Caco-2 (cell line): ENCODE measurements at regions not wholly inside any gene's neighbourhood (a gene's known extent, or its start where the extent isn't known, plus 50 kb on each side); places are given as distances from the start of the nearest gene placed in this dataset.

Experiments used
- BruUV-seq: library from RNA; stranded (reverse); fragments of 400-500 nt; replicated peaks from 2 replicates; lab custom pipeline; 2021; lab: Mats Ljungman, UMichigan
- CTCF ChIA-PET: fragments of 300-600 bp; sonication (Branson Sonifier 250); formaldehyde crosslinking; loops from one replicate; lab custom pipeline; 2022; ENCODE audit warnings: antibody characterized with exemption; lab: Charles Lee
- POLR2A ChIA-PET: fragments of 300-600 bp; sonication (Branson Sonifier 250); formaldehyde crosslinking; loops from one replicate; lab custom pipeline; 2022; ENCODE audit warnings: antibody characterized with exemption; lab: Charles Lee
- DNase-seq, 2 experiments: peaks; one replicate each; pipeline versions ENCODE4 v3.0.0 to v3.0.0-alpha.2; 2020 to 2022
- H3K27me3 ChIP-seq: replicated peaks from 2 replicates; pipeline ENCODE4 v1.6.0; 2011; ENCODE audit warnings: low read length; ENCODE audit not compliant: control insufficient read depth, insufficient read depth
- H3K36me3 ChIP-seq: 2 replicates; pipeline ENCODE4 v1.5.1; 2011; ENCODE audit warnings: low read length; ENCODE audit not compliant: control insufficient read depth, insufficient read depth
- H3K4me1 ChIP-seq: fragments of 250-450 bp; sonication (Bioruptor Pico); 2 replicates; pipeline ENCODE4 v1.5.1; 2020; ENCODE audit warnings: mild to moderate bottlenecking
- H3K4me3 ChIP-seq: 2 replicates; pipeline ENCODE4 v1.5.1; 2011; ENCODE audit warnings: low read depth, mild to moderate bottlenecking, control low read depth, low read length
- H3K9me3 ChIP-seq: fragments of 250-450 bp; sonication (Bioruptor Pico); 2 replicates; pipeline ENCODE4 v1.5.1; 2020; ENCODE audit warnings: mild to moderate bottlenecking, moderate library complexity
- H3K27ac Mint-ChIP-seq: one replicate; pipeline ENCODE4 v1.8.0; 2022; ENCODE audit warnings: mixed read lengths; ENCODE audit not compliant: unreplicated experiment
- H3K27me3 Mint-ChIP-seq: one replicate; pipeline ENCODE4 v1.8.0; 2022; ENCODE audit warnings: mixed read lengths; ENCODE audit not compliant: insufficient read depth, unreplicated experiment
- H3K36me3 Mint-ChIP-seq: one replicate; pipeline ENCODE4 v1.8.0; 2022; ENCODE audit warnings: mild to moderate bottlenecking, mixed read lengths; ENCODE audit not compliant: insufficient read depth, unreplicated experiment
- H3K4me1 Mint-ChIP-seq: one replicate; pipeline ENCODE4 v1.8.0; 2022; ENCODE audit warnings: low read depth, mixed read lengths; ENCODE audit not compliant: unreplicated experiment
- H3K4me3 Mint-ChIP-seq: one replicate; pipeline ENCODE4 v1.8.0; 2022; ENCODE audit warnings: mild to moderate bottlenecking, moderate library complexity, mixed read lengths; ENCODE audit not compliant: unreplicated experiment
- H3K9me3 Mint-ChIP-seq: one replicate; pipeline ENCODE4 v1.8.0; 2022; ENCODE audit warnings: mixed read lengths; ENCODE audit not compliant: unreplicated experiment
- intact Hi-C: fragments of 100-400 bp; cut with micrococcal nuclease; formaldehyde crosslinking; loops from one replicate; pipeline ENCODE4 v1.10.0; 2022; ENCODE audit not compliant: unreplicated experiment
- TF ChIP-seq, protein P1 (sequence below), 2 experiments: fragments of 200-600 bp in 1 of 2; IDR thresholded peaks; 1 replicate in 1 of 2; 2 replicates in 1 of 2; pipeline versions ENCODE4 v1.5.1 to v1.8.0; 2011 to 2022; ENCODE audit warnings: antibody characterized with exemption in 1 of 2, control low read depth in 1 of 2, inconsistent platforms in 1 of 2, low read depth in 1 of 2, low read length in 1 of 2, mild to moderate bottlenecking in 1 of 2, moderate library complexity in 1 of 2; ENCODE audit not compliant: insufficient read depth in 1 of 2, severe bottlenecking in 1 of 2, unreplicated experiment in 1 of 2

DNA sequence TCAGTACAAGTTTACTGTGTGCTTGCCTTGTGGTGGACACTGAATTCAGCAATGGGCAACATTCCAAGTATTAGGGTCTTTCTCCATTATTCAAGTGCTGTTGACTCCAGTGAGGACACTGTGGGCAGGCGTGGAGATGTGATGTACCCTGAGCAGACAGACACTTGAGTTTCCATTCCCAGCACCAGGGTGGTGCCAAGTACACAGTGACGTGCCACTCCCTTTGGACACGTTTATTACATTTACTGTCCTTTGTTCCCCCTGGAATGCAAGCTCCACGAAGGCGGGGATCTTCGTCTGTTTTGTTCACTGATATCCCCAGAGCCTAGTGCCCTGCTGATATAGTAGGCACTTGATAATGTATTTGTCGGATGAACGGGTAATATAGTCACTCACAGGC, 130.6 kb upstream of the STX18 start:
- TF ChIP-seq, protein P1, sequence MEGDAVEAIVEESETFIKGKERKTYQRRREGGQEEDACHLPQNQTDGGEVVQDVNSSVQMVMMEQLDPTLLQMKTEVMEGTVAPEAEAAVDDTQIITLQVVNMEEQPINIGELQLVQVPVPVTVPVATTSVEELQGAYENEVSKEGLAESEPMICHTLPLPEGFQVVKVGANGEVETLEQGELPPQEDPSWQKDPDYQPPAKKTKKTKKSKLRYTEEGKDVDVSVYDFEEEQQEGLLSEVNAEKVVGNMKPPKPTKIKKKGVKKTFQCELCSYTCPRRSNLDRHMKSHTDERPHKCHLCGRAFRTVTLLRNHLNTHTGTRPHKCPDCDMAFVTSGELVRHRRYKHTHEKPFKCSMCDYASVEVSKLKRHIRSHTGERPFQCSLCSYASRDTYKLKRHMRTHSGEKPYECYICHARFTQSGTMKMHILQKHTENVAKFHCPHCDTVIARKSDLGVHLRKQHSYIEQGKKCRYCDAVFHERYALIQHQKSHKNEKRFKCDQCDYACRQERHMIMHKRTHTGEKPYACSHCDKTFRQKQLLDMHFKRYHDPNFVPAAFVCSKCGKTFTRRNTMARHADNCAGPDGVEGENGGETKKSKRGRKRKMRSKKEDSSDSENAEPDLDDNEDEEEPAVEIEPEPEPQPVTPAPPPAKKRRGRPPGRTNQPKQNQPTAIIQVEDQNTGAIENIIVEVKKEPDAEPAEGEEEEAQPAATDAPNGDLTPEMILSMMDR (IDR thresholded peaks at IDR 0.05; ENCODE audit: insufficient read depth in 1 of 2, low read depth in 1 of 2, low read length in 1 of 2, severe bottlenecking in 1 of 2, unreplicated experiment in 1 of 2) = no peak
- intact Hi-C loops = no loop called here
- Histone ChIP-seq H3K9me3 (no peaks in the 10 kb centered on the region), H3K27me3 (no peaks in the 10 kb centered on the region), H3K36me3 (no peaks in the 10 kb centered on the region), H3K4me1 (peaks cover 71% of the 10 kb centered on the region), H3K4me3 (no peak overlapping the region)
- H3K36me3 Mint-ChIP-seq = no peaks in the 10 kb centered on the region
- no peak for DNase-seq
- H3K9me3 Mint-ChIP-seq = peaks cover 10% of the 10 kb centered on the region
- H3K4me3 Mint-ChIP-seq = no peak overlapping the region
- no peaks in the 10 kb centered on the region for H3K27me3 Mint-ChIP-seq
- peak overlapping the region; percentile 40 for H3K27ac Mint-ChIP-seq
- ChIA-PET POLR2A (no interaction called here), CTCF (no interaction called here)
- no TSS peak for BruUV-seq
- peaks cover 42% of the 10 kb centered on the region for H3K4me1 Mint-ChIP-seq

- CTCF ChIA-PET = no interaction called here
- no peaks in the 10 kb centered on the region for H3K27me3 Mint-ChIP-seq
Measured at GRCh38 chr4:4671774-4672349, 130.0 kb upstream of the STX18 start.

GRCh38 chr4:4670869-4671268, 129.0 kb upstream of the STX18 start:
- CTCF ChIA-PET = no interaction called here
- Histone ChIP-seq H3K4me1 (peaks cover 74% of the 10 kb centered on the region), H3K9me3 (no peaks in the 10 kb centered on the region), H3K4me3 (no peak overlapping the region), H3K36me3 (no peaks in the 10 kb centered on the region), H3K27me3 (no peaks in the 10 kb centered on the region)
- no TSS peak for BruUV-seq
- Mint-ChIP-seq H3K36me3 (peaks cover 6% of the 10 kb centered on the region), H3K27ac (no peak overlapping the region), H3K9me3 (peaks cover 10% of the 10 kb centered on the region), H3K4me3 (no peak overlapping the region), H3K4me1 (peaks cover 52% of the 10 kb centered on the region), H3K27me3 (no peaks in the 10 kb centered on the region)
- POLR2A ChIA-PET = no interaction called here
- intact Hi-C loops = no loop called here
- TF ChIP-seq, protein P1 (IDR thresholded peaks at IDR 0.05; ENCODE audit: insufficient read depth in 1 of 2, low read depth in 1 of 2, low read length in 1 of 2, severe bottlenecking in 1 of 2, unreplicated experiment in 1 of 2) = no peak
- DNase-seq = no peak

More at GRCh38 chr4:4671774-4672349, 130.0 kb upstream of the STX18 start:
- no peak overlapping the region for H3K4me3 ChIP-seq
- Mint-ChIP-seq H3K4me1 (peaks cover 47% of the 10 kb centered on the region), H3K4me3 (no peak overlapping the region), H3K9me3 (peaks cover 10% of the 10 kb centered on the region), H3K36me3 (peaks cover under 1% of the 10 kb centered on the region), H3K27ac (peak overlapping the region; percentile 40)
- no peak for DNase-seq
- intact Hi-C loops = no loop called here
- POLR2A ChIA-PET = no interaction called here
- no peaks in the 10 kb centered on the region for H3K36me3 ChIP-seq
- H3K27me3 ChIP-seq = no peaks in the 10 kb centered on the region
- TF ChIP-seq, protein P1 (IDR thresholded peaks at IDR 0.05; ENCODE audit: insufficient read depth in 1 of 2, low read depth in 1 of 2, low read length in 1 of 2, severe bottlenecking in 1 of 2, unreplicated experiment in 1 of 2) = no peak
- BruUV-seq = no TSS peak
- no peaks in the 10 kb centered on the region for H3K9me3 ChIP-seq
- H3K4me1 ChIP-seq = peaks cover 73% of the 10 kb centered on the region
